Lung (tissue), 11 donors: ENCODE measurements at regions not wholly inside any gene's neighbourhood (a gene's known extent, or its start where the extent isn't known, plus 50 kb on each side); places are given as distances from the start of the nearest gene placed in this dataset.

Source experiments
- ATAC-seq: fragments of 200-7000 bp; cut with Tn5 transposase; one replicate; pipeline ENCODE4 v1.9.1; 2020; ENCODE audit warnings: moderate number of reproducible peaks; ENCODE audit not compliant: insufficient read depth, low FRiP score
- DNase-seq, 3 donors: peaks; one replicate each; pipeline ENCODE4 v3.0.0-alpha.2; 2013 to 2017
- H3K27ac ChIP-seq, 2 donors: one replicate each; pipeline ENCODE4 v1.5.1; 2013; ENCODE audit warnings: mild to moderate bottlenecking in 2 of 2, moderate library complexity in 2 of 2, control low read depth in 1 of 2, inconsistent platforms in 1 of 2, low read depth in 1 of 2, low read length in 1 of 2
- H3K27me3 ChIP-seq, 3 donors: one replicate each; pipeline ENCODE4 v1.5.1; 2013; ENCODE audit warnings: low read length in 2 of 3; ENCODE audit not compliant: control insufficient read depth in 3 of 3, insufficient read depth in 3 of 3
- H3K36me3 ChIP-seq, 4 donors: one replicate each; pipeline ENCODE4 v1.5.1; 2013; ENCODE audit warnings: low read length in 4 of 4, mild to moderate bottlenecking in 1 of 4, moderate library complexity in 1 of 4; ENCODE audit not compliant: control insufficient read depth in 4 of 4, insufficient read depth in 4 of 4
- H3K4me1 ChIP-seq, 5 donors: one replicate each; pipeline ENCODE4 v1.5.1; 2013; ENCODE audit warnings: low read length in 5 of 5, mild to moderate bottlenecking in 2 of 5, moderate library complexity in 1 of 5; ENCODE audit not compliant: control insufficient read depth in 5 of 5, insufficient read depth in 5 of 5
- H3K4me3 ChIP-seq: one replicate; pipeline ENCODE4 v1.5.1; 2013; ENCODE audit warnings: mild to moderate bottlenecking, control low read depth, moderate library complexity
- H3K9ac ChIP-seq, 2 donors: one replicate each; pipeline ENCODE4 v1.5.1; 2013; ENCODE audit warnings: low read length in 2 of 2, control low read depth in 1 of 2; ENCODE audit not compliant: insufficient read depth in 1 of 2
- H3K9me3 ChIP-seq, 4 donors: one replicate each; pipeline ENCODE4 v1.5.1; 2013; ENCODE audit warnings: low read length in 3 of 4, mild to moderate bottlenecking in 1 of 4, moderate library complexity in 1 of 4; ENCODE audit not compliant: control insufficient read depth in 4 of 4, insufficient read depth in 3 of 4
- CTCF ChIP-seq: IDR thresholded peaks from 2 replicates; pipeline ENCODE4 v1.5.1; 2012; ENCODE audit warnings: mild to moderate bottlenecking; ENCODE audit errors: control extremely low read depth, extremely low read depth
- WGBS, 2 donors: extraction: QIAGEN DNeasy Blood & Tissue Kit; methylation state at CpG; one replicate each; pipeline ENCODE4 v1.1.7; 2013; 5-methylcytosine and 5-hydroxymethylcytosine counted together
- donor health status: control.
- donor health status: control.
- donor health status: Bipolar disorder and iron deficiency.
- donor health status: healthy.
- donor health status: DM: yes; HTN: yes; CAD: no.

- ATAC-seq (no peak), DNase-seq (no peak)
- H3K9me3 ChIP-seq = no peaks in the 10 kb centered on the region
- no peaks in the 10 kb centered on the region for H3K4me1 ChIP-seq
- no peaks in the 10 kb centered on the region for H3K27me3 ChIP-seq
- H3K4me3 ChIP-seq = no peak overlapping the region
- WGBS, 2 donors = 78 to 82% methylated on average over 15 of the region's 15 CpGs
- no peak overlapping the region for H3K9ac ChIP-seq
- no peaks in the 10 kb centered on the region for H3K36me3 ChIP-seq
- H3K27ac ChIP-seq = no peak overlapping the region
- no peak for TF ChIP-seq CTCF
Measured at GRCh38 chr22:19637408-19638281, 76.7 kb upstream of the SEPTIN5 start.

- ATAC-seq (no peak), DNase-seq (no peak)
- Histone ChIP-seq H3K4me1 (no peaks in the 10 kb centered on the region), H3K36me3 (no peaks in the 10 kb centered on the region), H3K9ac (no peak overlapping the region), H3K27ac (no peak overlapping the region), H3K9me3 (no peaks in the 10 kb centered on the region), H3K4me3 (no peak overlapping the region), H3K27me3 (no peaks in the 10 kb centered on the region)
- 88 to 92% methylated on average over 8 of the region's 8 CpGs for WGBS, 2 donors
- TF ChIP-seq CTCF = no peak
Measured at GRCh38 chr22:19638282-19639015, 75.9 kb upstream of the SEPTIN5 start.

GRCh38 chr22:19639610-19640135 is 74.6 kb upstream of the SEPTIN5 start:
- ATAC-seq = no peak
- Histone ChIP-seq H3K36me3 (no peaks in the 10 kb centered on the region), H3K27ac (no peak overlapping the region), H3K4me1 (peaks cover 0 to 1% (median 0%) of the 10 kb centered on the region in 5 donors), H3K9ac (no peak overlapping the region), H3K4me3 (no peak overlapping the region), H3K9me3 (no peaks in the 10 kb centered on the region), H3K27me3 (no peaks in the 10 kb centered on the region)
- no peak for DNase-seq
- no peak for TF ChIP-seq CTCF
- WGBS, 2 donors = 84 to 93% methylated on average over 13 of the region's 13 CpGs
